Glomerular visceral epithelial cell (primary cell): ENCODE measurements at regions not wholly inside any gene's neighbourhood (a gene's known extent, or its start where the extent isn't known, plus 50 kb on each side); places are given as distances from the start of the nearest gene placed in this dataset.
"Not testable (repeated sequence)": the region's sequence is repeated elsewhere in the genome, so short reads cannot be mapped to it uniquely, and the experiment has no call there.

Experiments
- DNase-seq: peaks from one replicate; pipeline ENCODE4 v3.0.0-alpha.2; 2016; ENCODE audit errors: extremely low spot score

GRCh38 chr1:224029286-224030025, 84.5 kb upstream of the FBXO28 start:
- peak; percentile 63 for DNase-seq

- DNase-seq: not testable (repeated sequence)
These were observed 85.1 kb upstream of the FBXO28 start for GRCh38 chr1:224028802-224029201.

- DNase-seq: not testable (repeated sequence)
These were observed 90.8 kb upstream of the FBXO28 start for GRCh38 chr1:224023122-224023521.

- DNase-seq: not testable (repeated sequence)
These were observed 91.5 kb upstream of the FBXO28 start for GRCh38 chr1:224022249-224022970.

- DNase-seq: not testable (repeated sequence)
These were observed 94.0 kb upstream of the FBXO28 start for GRCh38 chr1:224019866-224020265.

GRCh38 chr1:224015782-224016181, 98.1 kb upstream of the FBXO28 start:
- not testable (repeated sequence) for DNase-seq

GRCh38 chr1:224014330-224014649, 99.6 kb upstream of the FBXO28 start:
- no peak for DNase-seq

GRCh38 chr1:224013626-224014329, 100.1 kb upstream of the FBXO28 start:
- DNase-seq: not testable (repeated sequence)

- DNase-seq: not testable (repeated sequence)
These were observed 101.0 kb upstream of the FBXO28 start for GRCh38 chr1:224012807-224013434.

GRCh38 chr1:224012162-224012561, 101.7 kb upstream of the FBXO28 start:
- not testable (repeated sequence) for DNase-seq

- DNase-seq: not testable (repeated sequence)
These were observed 102.2 kb upstream of the FBXO28 start for GRCh38 chr1:224011751-224012150.

GRCh38 chr1:224011153-224011552, 102.8 kb upstream of the FBXO28 start:
- DNase-seq: not testable (repeated sequence)

GRCh38 chr1:224005973-224006372, 107.9 kb upstream of the FBXO28 start:
- DNase-seq: not testable (repeated sequence)

GRCh38 chr1:224004552-224005315, 109.2 kb upstream of the FBXO28 start:
- peak; percentile 44 for DNase-seq

GRCh38 chr1:224003896-224004295, 110.0 kb upstream of the FBXO28 start:
- DNase-seq: not testable (repeated sequence)

GRCh38 chr1:224001757-224002156, 112.2 kb upstream of the FBXO28 start:
- not testable (repeated sequence) for DNase-seq

GRCh38 chr1:223999761-224000160, 114.2 kb upstream of the FBXO28 start:
- not testable (repeated sequence) for DNase-seq

- not testable (repeated sequence) for DNase-seq
These were observed 115.0 kb upstream of the FBXO28 start for GRCh38 chr1:223998676-223999455.

- not testable (repeated sequence) for DNase-seq
These were observed 117.5 kb upstream of the FBXO28 start for GRCh38 chr1:223996376-223996775.

- peak; percentile 99 for DNase-seq
These were observed 121.3 kb upstream of the FBXO28 start for GRCh38 chr1:223992456-223993246.
